ENCODE measurements at regions not wholly inside any gene's neighbourhood (a gene's known extent, or its start where the extent isn't known, plus 50 kb on each side); places are given as distances from the start of the nearest gene placed in this dataset.

DNA sequence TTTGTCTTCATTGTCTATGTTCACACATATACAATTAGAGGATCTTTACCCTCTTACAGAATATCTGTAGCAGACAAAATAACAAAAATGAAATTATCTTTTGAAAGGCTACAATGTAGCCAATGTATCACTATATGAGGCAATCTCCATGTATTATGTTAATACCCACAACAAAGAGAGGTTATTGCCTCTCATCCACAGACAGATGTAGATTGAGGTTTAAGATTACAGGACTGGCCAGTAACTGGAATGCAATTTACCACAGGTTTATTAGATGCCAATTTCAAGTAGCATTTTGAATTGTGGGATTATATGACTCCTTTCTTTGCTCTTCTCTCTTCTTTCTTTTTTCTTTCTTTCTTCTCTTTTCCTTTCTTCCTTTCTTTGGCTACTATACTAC lies 242.6 kb downstream of the ANKRD50 start:
- H3K4me1 ChIP-seq (ENCODE audit: control insufficient read depth in 2 of 3, insufficient read depth in 2 of 3, low read depth in 1 of 3, low read length in 3 of 3), result no peaks in the 10 kb centered on the region
- H3K36me3 ChIP-seq (ENCODE audit: control insufficient read depth in 2 of 3, insufficient read depth in 3 of 3, low read length in 3 of 3), result no peaks in the 10 kb centered on the region
- H3K4me3 ChIP-seq (ENCODE audit: low read length in 3 of 3), result no peak overlapping the region
- TF ChIP-seq, protein P1, sequence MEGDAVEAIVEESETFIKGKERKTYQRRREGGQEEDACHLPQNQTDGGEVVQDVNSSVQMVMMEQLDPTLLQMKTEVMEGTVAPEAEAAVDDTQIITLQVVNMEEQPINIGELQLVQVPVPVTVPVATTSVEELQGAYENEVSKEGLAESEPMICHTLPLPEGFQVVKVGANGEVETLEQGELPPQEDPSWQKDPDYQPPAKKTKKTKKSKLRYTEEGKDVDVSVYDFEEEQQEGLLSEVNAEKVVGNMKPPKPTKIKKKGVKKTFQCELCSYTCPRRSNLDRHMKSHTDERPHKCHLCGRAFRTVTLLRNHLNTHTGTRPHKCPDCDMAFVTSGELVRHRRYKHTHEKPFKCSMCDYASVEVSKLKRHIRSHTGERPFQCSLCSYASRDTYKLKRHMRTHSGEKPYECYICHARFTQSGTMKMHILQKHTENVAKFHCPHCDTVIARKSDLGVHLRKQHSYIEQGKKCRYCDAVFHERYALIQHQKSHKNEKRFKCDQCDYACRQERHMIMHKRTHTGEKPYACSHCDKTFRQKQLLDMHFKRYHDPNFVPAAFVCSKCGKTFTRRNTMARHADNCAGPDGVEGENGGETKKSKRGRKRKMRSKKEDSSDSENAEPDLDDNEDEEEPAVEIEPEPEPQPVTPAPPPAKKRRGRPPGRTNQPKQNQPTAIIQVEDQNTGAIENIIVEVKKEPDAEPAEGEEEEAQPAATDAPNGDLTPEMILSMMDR (IDR thresholded peaks at IDR 0.05; ENCODE audit: borderline replicate concordance, extremely low read depth, insufficient read depth), result no peak
- DNase-seq (no peak), FAIRE-seq (no peak)
- no peak overlapping the region for H3K27ac ChIP-seq (ENCODE audit: low read depth in 2 of 2, low read length in 2 of 2)
- no peaks in the 10 kb centered on the region for H3K27me3 ChIP-seq (ENCODE audit: control insufficient read depth, insufficient read depth, low read length)
- intact Hi-C loops (cut with DNase I), result no loop called here
- H3K9me3 ChIP-seq (ENCODE audit: control insufficient read depth in 2 of 3, insufficient read depth in 1 of 3, low read length in 3 of 3), result peaks cover 0 to 6% (median 0%) of the 10 kb centered on the region in 3 donors
- no peak overlapping the region for H3K9ac ChIP-seq (ENCODE audit: low read length in 3 of 3)

GRCh38 chr4:124478470-124478869 lies 234.1 kb downstream of the ANKRD50 start:
- Histone ChIP-seq H3K4me3 (ENCODE audit: low read length in 3 of 3) (no peak overlapping the region), H3K27me3 (ENCODE audit: control insufficient read depth, insufficient read depth, low read length) (no peaks in the 10 kb centered on the region), H3K4me1 (ENCODE audit: control insufficient read depth in 2 of 3, insufficient read depth in 2 of 3, low read depth in 1 of 3, low read length in 3 of 3) (no peaks in the 10 kb centered on the region), H3K27ac (ENCODE audit: low read depth in 2 of 2, low read length in 2 of 2) (no peak overlapping the region), H3K9ac (ENCODE audit: low read length in 3 of 3) (no peak overlapping the region), H3K36me3 (ENCODE audit: control insufficient read depth in 2 of 3, insufficient read depth in 3 of 3, low read length in 3 of 3) (no peaks in the 10 kb centered on the region), H3K9me3 (ENCODE audit: control insufficient read depth in 2 of 3, insufficient read depth in 1 of 3, low read length in 3 of 3) (peaks cover 0 to 2% (median 0%) of the 10 kb centered on the region in 3 donors)
- intact Hi-C loops (cut with DNase I), result no loop called here
- TF ChIP-seq, protein P1 (IDR thresholded peaks at IDR 0.05; ENCODE audit: borderline replicate concordance, extremely low read depth, insufficient read depth), result no peak
- FAIRE-seq, result no peak
- peak in 1 of 5 donors; percentile 45 for DNase-seq

DNA sequence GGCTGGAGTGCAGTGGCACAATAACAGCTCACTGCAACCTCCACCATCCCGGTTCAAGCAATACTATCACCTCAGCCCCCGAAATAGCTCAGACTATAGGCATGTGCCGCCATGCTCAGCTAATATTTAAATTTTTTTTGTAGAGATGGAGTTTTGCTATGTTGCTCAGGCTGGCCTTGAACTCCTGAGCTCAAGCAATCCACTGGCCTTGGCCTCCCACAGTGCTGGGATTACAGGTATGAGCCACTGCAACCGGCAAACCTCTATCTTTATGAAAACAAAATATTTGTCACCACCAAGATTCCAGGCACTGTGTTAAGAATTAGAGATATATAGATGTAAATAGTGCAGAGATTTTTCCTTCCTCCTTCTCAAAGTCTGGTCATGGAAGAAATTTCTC lies 232.5 kb downstream of the ANKRD50 start:
- no peaks in the 10 kb centered on the region for H3K4me1 ChIP-seq (ENCODE audit: control insufficient read depth in 2 of 3, insufficient read depth in 2 of 3, low read depth in 1 of 3, low read length in 3 of 3)
- H3K9me3 ChIP-seq (ENCODE audit: control insufficient read depth in 2 of 3, insufficient read depth in 1 of 3, low read length in 3 of 3), result no peaks in the 10 kb centered on the region
- H3K9ac ChIP-seq (ENCODE audit: low read length in 3 of 3), result no peak overlapping the region
- no peak overlapping the region for H3K4me3 ChIP-seq (ENCODE audit: low read length in 3 of 3)
- H3K27me3 ChIP-seq (ENCODE audit: control insufficient read depth, insufficient read depth, low read length), result no peaks in the 10 kb centered on the region
- FAIRE-seq (no peak), DNase-seq (no peak)
- no peaks in the 10 kb centered on the region for H3K36me3 ChIP-seq (ENCODE audit: control insufficient read depth in 2 of 3, insufficient read depth in 3 of 3, low read length in 3 of 3)
- intact Hi-C loops (cut with DNase I), result no loop called here
- H3K27ac ChIP-seq (ENCODE audit: low read depth in 2 of 2, low read length in 2 of 2), result no peak overlapping the region
- TF ChIP-seq, protein P1 (IDR thresholded peaks at IDR 0.05; ENCODE audit: borderline replicate concordance, extremely low read depth, insufficient read depth), result no peak

DNA sequence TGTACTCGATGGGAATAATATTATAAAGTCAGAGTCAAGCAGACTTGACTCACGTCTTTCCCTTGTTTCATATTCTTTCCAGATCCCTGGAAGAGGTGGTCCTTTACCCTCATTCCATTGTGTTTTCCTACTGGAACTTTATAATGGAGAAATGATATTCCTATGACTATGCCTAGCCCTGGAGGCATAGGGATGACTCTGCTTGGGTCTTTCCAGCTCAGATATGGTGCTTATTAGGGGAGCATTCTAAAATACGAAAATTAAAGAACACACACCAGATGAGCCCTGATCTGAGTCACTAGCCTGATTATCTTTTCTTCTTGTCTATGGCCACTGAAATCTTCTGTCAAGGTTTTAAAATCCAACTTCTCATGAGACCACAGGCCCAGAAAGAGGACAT lies 231.4 kb downstream of the ANKRD50 start:
- Histone ChIP-seq H3K9ac (ENCODE audit: low read length in 3 of 3) (no peak overlapping the region), H3K27ac (ENCODE audit: low read depth in 2 of 2, low read length in 2 of 2) (no peak overlapping the region), H3K36me3 (ENCODE audit: control insufficient read depth in 2 of 3, insufficient read depth in 3 of 3, low read length in 3 of 3) (no peaks in the 10 kb centered on the region), H3K4me1 (ENCODE audit: control insufficient read depth in 2 of 3, insufficient read depth in 2 of 3, low read depth in 1 of 3, low read length in 3 of 3) (no peaks in the 10 kb centered on the region), H3K4me3 (ENCODE audit: low read length in 3 of 3) (no peak overlapping the region), H3K27me3 (ENCODE audit: control insufficient read depth, insufficient read depth, low read length) (no peaks in the 10 kb centered on the region), H3K9me3 (ENCODE audit: control insufficient read depth in 2 of 3, insufficient read depth in 1 of 3, low read length in 3 of 3) (no peaks in the 10 kb centered on the region)
- DNase-seq, result no peak
- FAIRE-seq, result no peak
- intact Hi-C loops (cut with DNase I), result no loop called here
- TF ChIP-seq, protein P1 (IDR thresholded peaks at IDR 0.05; ENCODE audit: borderline replicate concordance, extremely low read depth, insufficient read depth), result no peak
